IMR-90 (cell line): ENCODE measurements at regions not wholly inside any gene's neighbourhood (a gene's known extent, or its start where the extent isn't known, plus 50 kb on each side); places are given as distances from the start of the nearest gene placed in this dataset.

Experiments
- ATAC-seq: fragments of 200-7000 bp; cut with Tn5 transposase; 2 replicates; pipeline ENCODE4 v1.9.1; 2020; ENCODE audit warnings: low read depth, mild to moderate bottlenecking, moderate library complexity
- BruUV-seq: library from RNA; stranded (reverse); fragments of 400-500 nt; replicated peaks from 2 replicates; lab custom pipeline; 2021; lab: Mats Ljungman, UMichigan
- CTCF ChIA-PET: fragments of 300-600 bp; formaldehyde crosslinking; extraction: SDS; loops from one replicate; lab custom pipeline; 2021; ENCODE audit warnings: antibody characterized with exemption; lab: Yijun Ruan, JAX
- POLR2A ChIA-PET: fragments of 300-600 bp; sonication (Branson Sonifier 250); formaldehyde crosslinking; loops from one replicate; lab custom pipeline; 2022; ENCODE audit warnings: antibody characterized with exemption; ENCODE audit not compliant: unreplicated experiment; lab: Charles Lee
- DNase-seq: peaks from one replicate; pipeline ENCODE4 v3.0.0; 2013
- H2AFZ ChIP-seq: replicated peaks from 2 replicates; pipeline ENCODE3; 2013; ENCODE audit warnings: low read length, mild to moderate bottlenecking; ENCODE audit not compliant: poor library complexity
- H2AK5ac ChIP-seq: 2 replicates; pipeline ENCODE4 v1.6.1; 2013; ENCODE audit warnings: low read depth, low read length, inconsistent platforms
- H2AK9ac ChIP-seq: replicated peaks from 2 replicates; pipeline ENCODE3; 2013; ENCODE audit warnings: mild to moderate bottlenecking, low read depth, low read length, moderate library complexity; ENCODE audit not compliant: poor library complexity
- H2BK120ac ChIP-seq: 2 replicates; pipeline ENCODE4 v1.6.1; 2013; ENCODE audit warnings: low read depth, low read length, inconsistent platforms
- H2BK15ac ChIP-seq: 3 replicates; pipeline ENCODE4 v1.6.1; 2013; ENCODE audit warnings: low read depth, low read length, inconsistent platforms
- H2BK20ac ChIP-seq: 2 replicates; pipeline ENCODE4 v1.6.1; 2013; ENCODE audit warnings: low read depth, mild to moderate bottlenecking, inconsistent platforms, low read length, moderate library complexity
- H2BK5ac ChIP-seq: 2 replicates; pipeline ENCODE4 v1.6.1; 2013; ENCODE audit warnings: mild to moderate bottlenecking, low read depth, low read length, inconsistent platforms; ENCODE audit not compliant: poor library complexity, severe bottlenecking
- H3K14ac ChIP-seq: replicated peaks from 2 replicates; pipeline ENCODE4 v1.6.1; 2013; ENCODE audit warnings: low read depth, low read length, inconsistent platforms
- H3K18ac ChIP-seq: 2 replicates; pipeline ENCODE4 v1.6.1; 2013; ENCODE audit warnings: low read depth, low read length, control low read depth
- H3K23ac ChIP-seq: 2 replicates; pipeline ENCODE4 v1.6.1; 2013; ENCODE audit warnings: low read depth, low read length, inconsistent platforms
- H3K27ac ChIP-seq: 2 replicates; pipeline ENCODE4 v1.5.1; 2013; ENCODE audit warnings: mild to moderate bottlenecking, control low read depth, low read length; ENCODE audit not compliant: insufficient read depth
- H3K27me3 ChIP-seq: 2 replicates; pipeline ENCODE4 v1.6.1; 2013; ENCODE audit warnings: low read length; ENCODE audit not compliant: control insufficient read depth, insufficient read depth
- H3K36me3 ChIP-seq: 2 replicates; pipeline ENCODE4 v1.6.1; 2013; ENCODE audit warnings: low read length, mixed read lengths; ENCODE audit not compliant: control insufficient read depth, insufficient read depth
- H3K4ac ChIP-seq: 2 replicates; pipeline ENCODE4 v1.6.1; 2013; ENCODE audit warnings: low read depth, low read length, inconsistent platforms
- H3K4me1 ChIP-seq: 2 replicates; pipeline ENCODE4 v1.6.1; 2013; ENCODE audit warnings: low read length, mixed read lengths; ENCODE audit not compliant: control insufficient read depth, insufficient read depth
- H3K4me2 ChIP-seq: 2 replicates; pipeline ENCODE4 v1.6.1; 2013; ENCODE audit warnings: low read depth, mild to moderate bottlenecking, control low read depth, low read length, moderate library complexity
- H3K4me3 ChIP-seq: 2 replicates; pipeline ENCODE4 v1.5.1; 2013; ENCODE audit warnings: low read depth, mild to moderate bottlenecking, control low read depth, low read length, moderate library complexity; ENCODE audit not compliant: insufficient read depth
- H3K56ac ChIP-seq: 2 replicates; pipeline ENCODE4 v1.6.1; 2013; ENCODE audit warnings: low read length, inconsistent platforms; ENCODE audit not compliant: insufficient read depth; ENCODE audit errors: extremely low read depth
- H3K79me1 ChIP-seq, 2 experiments: 2 replicates each; pipeline ENCODE4 v1.6.1; 2013; ENCODE audit warnings: low read length in 2 of 2, inconsistent platforms in 1 of 2, low read depth in 1 of 2
- H3K9ac ChIP-seq: 2 replicates; pipeline ENCODE4 v1.6.1; 2013; ENCODE audit warnings: low read depth, low read length, control low read depth
- H3K9me1 ChIP-seq: 2 replicates; pipeline ENCODE4 v1.6.1; 2013; ENCODE audit warnings: low read length, inconsistent platforms; ENCODE audit not compliant: insufficient read depth
- H3K9me3 ChIP-seq: 2 replicates; pipeline ENCODE4 v1.6.1; 2013; ENCODE audit warnings: low read length; ENCODE audit not compliant: control insufficient read depth, insufficient read depth
- H4K20me1 ChIP-seq: 2 replicates; pipeline ENCODE4 v1.6.1; 2013; ENCODE audit warnings: low read length, inconsistent platforms; ENCODE audit not compliant: insufficient read depth
- H4K5ac ChIP-seq: 2 replicates; pipeline ENCODE4 v1.6.1; 2013; ENCODE audit warnings: mild to moderate bottlenecking, low read depth, low read length, control low read depth
- H4K8ac ChIP-seq, 2 experiments: 2 replicates each; pipeline ENCODE4 v1.6.1; 2013; ENCODE audit warnings: low read depth in 2 of 2, low read length in 2 of 2, control low read depth in 1 of 2, inconsistent platforms in 1 of 2
- H4K91ac ChIP-seq: 2 replicates; pipeline ENCODE4 v1.6.1; 2013; ENCODE audit warnings: low read depth, low read length, inconsistent platforms; ENCODE audit not compliant: insufficient read depth
- BHLHE40 ChIP-seq: fragments of 150-350 bp; IDR thresholded peaks from 2 replicates; pipeline ENCODE4 v1.6.1; 2016; ENCODE audit warnings: mild to moderate bottlenecking, low read depth, low read length
- RAD21 ChIP-seq: IDR thresholded peaks from 2 replicates; pipeline ENCODE4 v1.6.1; 2012; ENCODE audit warnings: low read length, improper control_type of control experiment
- SMC3 ChIP-seq: fragments of 150-350 bp; IDR thresholded peaks from 2 replicates; pipeline ENCODE4 v1.6.1; 2016; ENCODE audit warnings: low read depth, mild to moderate bottlenecking, antibody characterized with exemption, low read length, moderate library complexity
- WGBS, 2 experiments: methylation state at CpG; one replicate each; pipeline versions ENCODE4 v1.1.5 to v1.1.7; 2013; ENCODE audit warnings: missing lambda C conversion rate in 2 of 2; ENCODE audit not compliant: insufficient read length in 1 of 2; ENCODE audit errors: extremely low coverage in 2 of 2; 5-methylcytosine and 5-hydroxymethylcytosine counted together
- dilution Hi-C: fragments of 300-500 bp; cut with HindIII; formaldehyde crosslinking; loops from one replicate; pipeline ENCODE4 v1.14.3; 2018; ENCODE audit warnings: low sequenced_read_pairs; ENCODE audit not compliant: unreplicated experiment
- in situ Hi-C: fragments of 300-500 bp; cut with MboI; formaldehyde crosslinking; loops from 3 replicates; pipeline ENCODE4 v1.14.3; 2019; ENCODE audit warnings: low sequenced_read_pairs, inconsistent platforms, mixed read lengths
- intact Hi-C: fragments of 100-400 bp; cut with micrococcal nuclease; formaldehyde crosslinking; loops from 2 replicates; pipeline ENCODE4 v1.10.0; 2022

DNA sequence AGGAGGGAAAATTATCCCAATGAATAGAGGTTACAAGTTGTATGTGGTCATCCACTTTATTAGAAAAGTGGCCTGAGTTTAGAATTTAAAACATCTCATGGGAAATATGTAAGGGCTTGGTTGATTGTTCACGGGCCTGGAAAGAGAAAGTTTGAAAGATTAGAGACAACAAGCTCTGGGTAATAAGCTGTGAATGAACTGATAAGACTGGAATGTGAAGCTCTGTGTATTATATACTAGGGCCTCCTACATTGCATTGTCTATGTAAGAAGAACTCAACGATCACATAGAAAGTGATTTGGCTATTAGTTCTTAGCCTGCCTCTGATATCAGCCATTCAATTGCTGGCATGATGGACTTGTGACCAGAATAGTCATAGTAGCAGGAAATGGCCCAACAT lies 199.2 kb upstream of the MAGI2 start:
- Histone ChIP-seq H3K27me3 (no peaks in the 10 kb centered on the region), H3K14ac (peak overlapping the region; percentile 89), H3K4me3 (no peak overlapping the region), H3K9ac (no peak overlapping the region), H2AFZ (no peak overlapping the region), H2AK5ac (peak overlapping the region; percentile 2; the same call in 1 of the 2 replicates), H2BK15ac (0 out of 3 replicates have a peak overlapping the region, but pooled peaks have one; percentile 41), H3K9me3 (no peaks in the 10 kb centered on the region), H2BK120ac (peak overlapping the region; percentile 86; the same call in 1 of the 2 replicates), H3K4me1 (peaks cover 8% of the 10 kb centered on the region; the same call in 1 of the 2 replicates), H3K23ac (peak overlapping the region; percentile 64; the same call in 1 of the 2 replicates), H4K20me1 (no peaks in the 10 kb centered on the region), H4K91ac (no peak overlapping the region), H2AK9ac (no peak overlapping the region), H2BK5ac (peak overlapping the region; percentile 27), H3K4ac (peak overlapping the region; percentile 19; the same call in 1 of the 2 replicates), H3K36me3 (no peaks in the 10 kb centered on the region), H2BK20ac (peak overlapping the region; percentile 87; the same call in 1 of the 2 replicates), H3K79me1 (no peaks in the 10 kb centered on the region), H3K18ac (peak overlapping the region; percentile 12; the same call in 1 of the 2 replicates), H4K5ac (no peak overlapping the region; the same call in 1 of the 2 replicates), H3K27ac (no peak overlapping the region), H3K56ac (no peak overlapping the region), H3K9me1 (peaks cover 6% of the 10 kb centered on the region; the same call in 1 of the 2 replicates), H4K8ac (peak overlapping the region in 1 of 2 experiments; percentile 59; a peak in 2 of 4 replicates), H3K4me2 (peak overlapping the region; percentile 89; the same call in 1 of the 2 replicates)
- ATAC-seq = peak; percentile 66
- CTCF ChIA-PET = no interaction called here
- TF ChIP-seq RAD21 = no peak
- TF ChIP-seq BHLHE40 = no peak
- TF ChIP-seq SMC3 = no peak
- dilution Hi-C loops (no loop called here), intact Hi-C loops (no loop called here), in situ Hi-C loops (no loop called here)
- no CpG with 5 or more reads among the region's 2 CpGs for WGBS, 2 experiments
- peak; percentile 40 for DNase-seq
- no TSS peak for BruUV-seq
- POLR2A ChIA-PET = no interaction called here
